ENCODE measurements at regions not wholly inside any gene's neighbourhood (a gene's known extent, or its start where the extent isn't known, plus 50 kb on each side); places are given as distances from the start of the nearest gene placed in this dataset.

GRCh38 chr11:71131861-71132260, 120.5 kb downstream of the SHANK2 start:
- H2BK120ac ChIP-seq (ENCODE audit: low read depth, low read length), result no peak overlapping the region
- no peak overlapping the region for H4K8ac ChIP-seq (ENCODE audit: low read depth, low read length)
- H3K9ac ChIP-seq (ENCODE audit: low read depth, low read length, poor library complexity), result no peak overlapping the region
- WGBS, 2 donors (ENCODE audit: extremely low coverage in 2 of 2, insufficient read length in 2 of 2, insufficient replicate concordance in 1 of 2), result no CpG with 5 or more reads among the region's 15 CpGs
- peak overlapping the region; percentile 41 for H3K27ac ChIP-seq (replicated peaks; ENCODE audit: low read length)
- H2AK5ac ChIP-seq (ENCODE audit: low read depth, low read length), result no peak overlapping the region
- H3K18ac ChIP-seq (ENCODE audit: low read length), result peak overlapping the region; percentile 38
- no peak overlapping the region for H3K4me2 ChIP-seq (ENCODE audit: insufficient read depth, low read length, poor library complexity, severe bottlenecking)
- peak; percentile 54 for DNase-seq (ENCODE audit: low spot score)
- no peak overlapping the region for H4K91ac ChIP-seq (ENCODE audit: low read depth, low read length, poor library complexity)
- H3K4me1 ChIP-seq (ENCODE audit: control insufficient read depth in 2 of 2, insufficient read depth in 1 of 2, low read depth in 1 of 2, low read length in 2 of 2), result peaks cover 0 to 10% of the 10 kb centered on the region in 2 donors
- H2AFZ ChIP-seq (ENCODE audit: low read length), result no peak overlapping the region
- no peak overlapping the region for H2BK12ac ChIP-seq (ENCODE audit: low read length)
- no peak overlapping the region for H3K23ac ChIP-seq (ENCODE audit: low read depth, low read length, poor library complexity)
- no peak overlapping the region for H3K4me3 ChIP-seq (ENCODE audit: low read length in 2 of 2)
- H3K27me3 ChIP-seq (ENCODE audit: control insufficient read depth in 3 of 3, insufficient read depth in 3 of 3, low read depth in 1 of 3, low read length in 3 of 3), result peaks cover 0 to 8% (median 0%) of the 10 kb centered on the region in 3 experiments
- H3K36me3 ChIP-seq (replicated peaks in 1 of 2; ENCODE audit: control insufficient read depth in 2 of 2, insufficient read depth in 2 of 2, low read length in 2 of 2), result no peaks in the 10 kb centered on the region
- peaks cover 0 to 2% of the 10 kb centered on the region in 2 donors for H3K9me3 ChIP-seq (replicated peaks in 1 of 2; ENCODE audit: control insufficient read depth in 2 of 2, insufficient read depth in 1 of 2, low read depth in 1 of 2, low read length in 2 of 2)
- no peak overlapping the region for H2BK5ac ChIP-seq (ENCODE audit: low read length)
- no peak overlapping the region for H2BK15ac ChIP-seq (ENCODE audit: low read length)
- no peak overlapping the region for H3K14ac ChIP-seq (ENCODE audit: low read length)
- no peaks in the 10 kb centered on the region for H3K79me1 ChIP-seq (ENCODE audit: low read depth, low read length)
- no peak overlapping the region for H3K4ac ChIP-seq (ENCODE audit: low read length)

- H2AK5ac ChIP-seq (ENCODE audit: low read depth, low read length), result no peak overlapping the region
- H3K18ac ChIP-seq (ENCODE audit: low read length), result no peak overlapping the region
- no peak overlapping the region for H2BK120ac ChIP-seq (ENCODE audit: low read depth, low read length)
- H3K4me1 ChIP-seq (ENCODE audit: control insufficient read depth in 2 of 2, insufficient read depth in 1 of 2, low read depth in 1 of 2, low read length in 2 of 2), result peaks cover 0 to 10% of the 10 kb centered on the region in 2 donors
- no peak overlapping the region for H2AFZ ChIP-seq (ENCODE audit: low read length)
- no CpG with 5 or more reads among the region's 8 CpGs for WGBS, 2 donors (ENCODE audit: extremely low coverage in 2 of 2, insufficient read length in 2 of 2, insufficient replicate concordance in 1 of 2)
- no peak overlapping the region for H2BK5ac ChIP-seq (ENCODE audit: low read length)
- no peak overlapping the region for H4K8ac ChIP-seq (ENCODE audit: low read depth, low read length)
- no peak overlapping the region for H3K27ac ChIP-seq (replicated peaks; ENCODE audit: low read length)
- no peak overlapping the region for H3K4me2 ChIP-seq (ENCODE audit: insufficient read depth, low read length, poor library complexity, severe bottlenecking)
- no peak overlapping the region for H3K9ac ChIP-seq (ENCODE audit: low read depth, low read length, poor library complexity)
- no peak overlapping the region for H3K4ac ChIP-seq (ENCODE audit: low read length)
- no peak overlapping the region for H2BK12ac ChIP-seq (ENCODE audit: low read length)
- no peak overlapping the region for H2BK15ac ChIP-seq (ENCODE audit: low read length)
- H3K79me1 ChIP-seq (ENCODE audit: low read depth, low read length), result no peaks in the 10 kb centered on the region
- H3K27me3 ChIP-seq (ENCODE audit: control insufficient read depth in 3 of 3, insufficient read depth in 3 of 3, low read depth in 1 of 3, low read length in 3 of 3), result peaks cover 0 to 8% (median 0%) of the 10 kb centered on the region in 3 experiments
- no peak overlapping the region for H3K14ac ChIP-seq (ENCODE audit: low read length)
- H3K23ac ChIP-seq (ENCODE audit: low read depth, low read length, poor library complexity), result no peak overlapping the region
- no peaks in the 10 kb centered on the region for H3K36me3 ChIP-seq (replicated peaks in 1 of 2; ENCODE audit: control insufficient read depth in 2 of 2, insufficient read depth in 2 of 2, low read length in 2 of 2)
- no peak overlapping the region for H3K4me3 ChIP-seq (ENCODE audit: low read length in 2 of 2)
- H4K91ac ChIP-seq (ENCODE audit: low read depth, low read length, poor library complexity), result no peak overlapping the region
- H3K9me3 ChIP-seq (replicated peaks in 1 of 2; ENCODE audit: control insufficient read depth in 2 of 2, insufficient read depth in 1 of 2, low read depth in 1 of 2, low read length in 2 of 2), result no peaks in the 10 kb centered on the region
- no peak for DNase-seq (ENCODE audit: low spot score)
These were observed 122.3 kb downstream of the SHANK2 start for GRCh38 chr11:71130106-71130505.

- no peak overlapping the region for H3K27ac ChIP-seq (replicated peaks; ENCODE audit: low read length)
- no peak overlapping the region for H3K4me3 ChIP-seq (ENCODE audit: low read length in 2 of 2)
- H4K8ac ChIP-seq (ENCODE audit: low read depth, low read length), result no peak overlapping the region
- no peak overlapping the region for H2BK12ac ChIP-seq (ENCODE audit: low read length)
- H2BK120ac ChIP-seq (ENCODE audit: low read depth, low read length), result no peak overlapping the region
- H3K27me3 ChIP-seq (ENCODE audit: control insufficient read depth in 3 of 3, insufficient read depth in 3 of 3, low read depth in 1 of 3, low read length in 3 of 3), result peaks cover 0 to 8% (median 0%) of the 10 kb centered on the region in 3 experiments
- H3K4me2 ChIP-seq (ENCODE audit: insufficient read depth, low read length, poor library complexity, severe bottlenecking), result no peak overlapping the region
- H3K36me3 ChIP-seq (replicated peaks in 1 of 2; ENCODE audit: control insufficient read depth in 2 of 2, insufficient read depth in 2 of 2, low read length in 2 of 2), result no peaks in the 10 kb centered on the region
- WGBS, 2 donors (ENCODE audit: extremely low coverage in 2 of 2, insufficient read length in 2 of 2, insufficient replicate concordance in 1 of 2), result no CpG with 5 or more reads among the region's 5 CpGs
- H4K91ac ChIP-seq (ENCODE audit: low read depth, low read length, poor library complexity), result no peak overlapping the region
- H3K14ac ChIP-seq (ENCODE audit: low read length), result no peak overlapping the region
- H3K9me3 ChIP-seq (replicated peaks in 1 of 2; ENCODE audit: control insufficient read depth in 2 of 2, insufficient read depth in 1 of 2, low read depth in 1 of 2, low read length in 2 of 2), result no peaks in the 10 kb centered on the region
- H3K4me1 ChIP-seq (ENCODE audit: control insufficient read depth in 2 of 2, insufficient read depth in 1 of 2, low read depth in 1 of 2, low read length in 2 of 2), result peaks cover 0 to 10% of the 10 kb centered on the region in 2 donors
- no peak overlapping the region for H2BK15ac ChIP-seq (ENCODE audit: low read length)
- H3K18ac ChIP-seq (ENCODE audit: low read length), result no peak overlapping the region
- no peak overlapping the region for H2AK5ac ChIP-seq (ENCODE audit: low read depth, low read length)
- no peak overlapping the region for H3K4ac ChIP-seq (ENCODE audit: low read length)
- no peak overlapping the region for H3K23ac ChIP-seq (ENCODE audit: low read depth, low read length, poor library complexity)
- no peak overlapping the region for H2AFZ ChIP-seq (ENCODE audit: low read length)
- no peak for DNase-seq (ENCODE audit: low spot score)
- H3K9ac ChIP-seq (ENCODE audit: low read depth, low read length, poor library complexity), result no peak overlapping the region
- no peaks in the 10 kb centered on the region for H3K79me1 ChIP-seq (ENCODE audit: low read depth, low read length)
- H2BK5ac ChIP-seq (ENCODE audit: low read length), result no peak overlapping the region
These were observed 122.8 kb downstream of the SHANK2 start for GRCh38 chr11:71129624-71130023.

- Histone ChIP-seq H2BK15ac (ENCODE audit: low read length) (no peak overlapping the region), H2BK5ac (ENCODE audit: low read length) (no peak overlapping the region)
These were observed 124.6 kb downstream of the SHANK2 start for GRCh38 chr11:71127806-71128205.

More at GRCh38 chr11:71127806-71128205, 124.6 kb downstream of the SHANK2 start:
- Histone ChIP-seq H3K9me3 (replicated peaks in 1 of 2; ENCODE audit: control insufficient read depth in 2 of 2, insufficient read depth in 1 of 2, low read depth in 1 of 2, low read length in 2 of 2) (no peaks in the 10 kb centered on the region), H2AFZ (ENCODE audit: low read length) (no peak overlapping the region), H3K36me3 (replicated peaks in 1 of 2; ENCODE audit: control insufficient read depth in 2 of 2, insufficient read depth in 2 of 2, low read length in 2 of 2) (no peaks in the 10 kb centered on the region), H3K4me2 (ENCODE audit: insufficient read depth, low read length, poor library complexity, severe bottlenecking) (no peak overlapping the region), H3K4me3 (ENCODE audit: low read length in 2 of 2) (no peak overlapping the region), H3K14ac (ENCODE audit: low read length) (no peak overlapping the region), H3K23ac (ENCODE audit: low read depth, low read length, poor library complexity) (no peak overlapping the region), H3K9ac (ENCODE audit: low read depth, low read length, poor library complexity) (no peak overlapping the region), H2BK12ac (ENCODE audit: low read length) (no peak overlapping the region), H3K27ac (replicated peaks; ENCODE audit: low read length) (no peak overlapping the region), H3K18ac (ENCODE audit: low read length) (no peak overlapping the region), H3K79me1 (ENCODE audit: low read depth, low read length) (no peaks in the 10 kb centered on the region), H4K91ac (ENCODE audit: low read depth, low read length, poor library complexity) (no peak overlapping the region), H2AK5ac (ENCODE audit: low read depth, low read length) (no peak overlapping the region), H3K4me1 (ENCODE audit: control insufficient read depth in 2 of 2, insufficient read depth in 1 of 2, low read depth in 1 of 2, low read length in 2 of 2) (peaks cover 0 to 10% of the 10 kb centered on the region in 2 donors), H3K27me3 (ENCODE audit: control insufficient read depth in 3 of 3, insufficient read depth in 3 of 3, low read depth in 1 of 3, low read length in 3 of 3) (peaks cover 0 to 8% (median 0%) of the 10 kb centered on the region in 3 experiments), H4K8ac (ENCODE audit: low read depth, low read length) (no peak overlapping the region), H3K4ac (ENCODE audit: low read length) (no peak overlapping the region), H2BK120ac (ENCODE audit: low read depth, low read length) (no peak overlapping the region)
- WGBS, 2 donors (ENCODE audit: extremely low coverage in 2 of 2, insufficient read length in 2 of 2, insufficient replicate concordance in 1 of 2), result no CpG with 5 or more reads among the region's 11 CpGs
- no peak for DNase-seq (ENCODE audit: low spot score)

Measured in neuronal stem cell (in vitro differentiated cells).